ENCODE measurements at regions not wholly inside any gene's neighbourhood (a gene's known extent, or its start where the extent isn't known, plus 50 kb on each side); places are given as distances from the start of the nearest gene placed in this dataset.
"Not testable (repeated sequence)": the region's sequence is repeated elsewhere in the genome, so short reads cannot be mapped to it uniquely, and the experiment has no call there.

- not testable (repeated sequence) for H3K36me3 ChIP-seq, DNase-seq
Measured at GRCh38 chr7:121526210-121526609, 130.1 kb upstream of the FAM3C start.

GRCh38 chr7:121525155-121525819 is 129.2 kb upstream of the FAM3C start:
- Histone ChIP-seq H3K27me3 (no peaks in the 10 kb centered on the region), H3K9me3 (no peaks in the 10 kb centered on the region), H3K4me3 (no peak overlapping the region), H3K36me3 (no peaks in the 10 kb centered on the region)
- DNase-seq, result peak; percentile 2

More at GRCh38 chr7:121526210-121526609, 130.1 kb upstream of the FAM3C start:
- not testable (repeated sequence) for H3K27me3 ChIP-seq, H3K4me3 ChIP-seq, H3K9me3 ChIP-seq

GRCh38 chr7:121521711-121522400 is 125.7 kb upstream of the FAM3C start:
- Histone ChIP-seq H3K27me3 (no peaks in the 10 kb centered on the region), H3K36me3 (no peaks in the 10 kb centered on the region)
- peak; percentile 5 for DNase-seq

GRCh38 chr7:121520911-121521310 is 124.8 kb upstream of the FAM3C start:
- Histone ChIP-seq H3K27me3 (no peaks in the 10 kb centered on the region), H3K9me3 (no peaks in the 10 kb centered on the region), H3K4me3 (no peak overlapping the region), H3K36me3 (no peaks in the 10 kb centered on the region)
- no peak for DNase-seq

More at GRCh38 chr7:121521711-121522400, 125.7 kb upstream of the FAM3C start:
- Histone ChIP-seq H3K4me3 (no peak overlapping the region), H3K9me3 (no peaks in the 10 kb centered on the region)

- no peak overlapping the region for H3K4me3 ChIP-seq
- no peak for DNase-seq
Measured at GRCh38 chr7:121519548-121520521, 123.7 kb upstream of the FAM3C start.

GRCh38 chr7:121517591-121517990 is 121.5 kb upstream of the FAM3C start:
- no peak for DNase-seq
- Histone ChIP-seq H3K36me3 (no peaks in the 10 kb centered on the region), H3K27me3 (no peaks in the 10 kb centered on the region), H3K4me3 (no peak overlapping the region), H3K9me3 (no peaks in the 10 kb centered on the region)

More at GRCh38 chr7:121519548-121520521, 123.7 kb upstream of the FAM3C start:
- Histone ChIP-seq H3K36me3 (no peaks in the 10 kb centered on the region), H3K9me3 (no peaks in the 10 kb centered on the region), H3K27me3 (no peaks in the 10 kb centered on the region)

GRCh38 chr7:121516821-121517220 is 120.7 kb upstream of the FAM3C start:
- Histone ChIP-seq H3K9me3 (no peaks in the 10 kb centered on the region), H3K27me3 (no peaks in the 10 kb centered on the region), H3K4me3 (no peak overlapping the region), H3K36me3 (no peaks in the 10 kb centered on the region)
- DNase-seq, result no peak

GRCh38 chr7:121515630-121516401 is 119.7 kb upstream of the FAM3C start:
- Histone ChIP-seq H3K27me3 (no peaks in the 10 kb centered on the region), H3K9me3 (no peaks in the 10 kb centered on the region), H3K36me3 (no peaks in the 10 kb centered on the region), H3K4me3 (no peak overlapping the region)
- DNase-seq, result no peak

GRCh38 chr7:121515229-121515628 is 119.1 kb upstream of the FAM3C start:
- H3K36me3 ChIP-seq, result no peaks in the 10 kb centered on the region
- no peaks in the 10 kb centered on the region for H3K27me3 ChIP-seq
- H3K9me3 ChIP-seq, result no peaks in the 10 kb centered on the region
- no peak for DNase-seq
- H3K4me3 ChIP-seq, result no peak overlapping the region

- no peaks in the 10 kb centered on the region for H3K9me3 ChIP-seq
- no peaks in the 10 kb centered on the region for H3K36me3 ChIP-seq
Measured at GRCh38 chr7:121513105-121513504, 117.0 kb upstream of the FAM3C start.

GRCh38 chr7:121510858-121511482 is 114.9 kb upstream of the FAM3C start:
- H3K36me3 ChIP-seq, result no peaks in the 10 kb centered on the region
- no peaks in the 10 kb centered on the region for H3K9me3 ChIP-seq
- no peak for DNase-seq
- H3K27me3 ChIP-seq, result no peaks in the 10 kb centered on the region
- no peak overlapping the region for H3K4me3 ChIP-seq

More at GRCh38 chr7:121513105-121513504, 117.0 kb upstream of the FAM3C start:
- no peak for DNase-seq
- no peaks in the 10 kb centered on the region for H3K27me3 ChIP-seq
- no peak overlapping the region for H3K4me3 ChIP-seq

- DNase-seq, result no peak
- Histone ChIP-seq H3K36me3 (no peaks in the 10 kb centered on the region), H3K27me3 (no peaks in the 10 kb centered on the region), H3K4me3 (no peak overlapping the region), H3K9me3 (no peaks in the 10 kb centered on the region; the same call in 1 of the 2 replicates)
Measured at GRCh38 chr7:121510302-121510701, 114.2 kb upstream of the FAM3C start.

- Histone ChIP-seq H3K4me3 (no peak overlapping the region), H3K27me3 (no peaks in the 10 kb centered on the region), H3K9me3 (no peaks in the 10 kb centered on the region; the same call in 1 of the 2 replicates), H3K36me3 (no peaks in the 10 kb centered on the region)
- DNase-seq, result no peak
Measured at GRCh38 chr7:121505540-121506182, 109.6 kb upstream of the FAM3C start.

- no peak for DNase-seq
- H3K36me3 ChIP-seq, result no peaks in the 10 kb centered on the region
- H3K27me3 ChIP-seq, result no peaks in the 10 kb centered on the region
- no peak overlapping the region for H3K4me3 ChIP-seq
- H3K9me3 ChIP-seq, result no peaks in the 10 kb centered on the region; the same call in 1 of the 2 replicates
Measured at GRCh38 chr7:121505021-121505420, 108.9 kb upstream of the FAM3C start.

GRCh38 chr7:121504482-121504881 is 108.4 kb upstream of the FAM3C start:
- Histone ChIP-seq H3K36me3 (no peaks in the 10 kb centered on the region), H3K27me3 (no peaks in the 10 kb centered on the region), H3K4me3 (no peak overlapping the region), H3K9me3 (no peaks in the 10 kb centered on the region; the same call in 1 of the 2 replicates)
- DNase-seq, result peak; percentile 77

Measured in MG63 (cell line).